Smooth muscle cell of the brain vasculature (primary cell): ENCODE measurements at regions not wholly inside any gene's neighbourhood (a gene's known extent, or its start where the extent isn't known, plus 50 kb on each side); places are given as distances from the start of the nearest gene placed in this dataset.
"Not testable (repeated sequence)": the region's sequence is repeated elsewhere in the genome, so short reads cannot be mapped to it uniquely, and the experiment has no call there.

Experiments used
- DNase-seq: peaks from one replicate; pipeline ENCODE4 v3.0.0-alpha.2; 2012; ENCODE audit warnings: low read depth, low spot score

DNA sequence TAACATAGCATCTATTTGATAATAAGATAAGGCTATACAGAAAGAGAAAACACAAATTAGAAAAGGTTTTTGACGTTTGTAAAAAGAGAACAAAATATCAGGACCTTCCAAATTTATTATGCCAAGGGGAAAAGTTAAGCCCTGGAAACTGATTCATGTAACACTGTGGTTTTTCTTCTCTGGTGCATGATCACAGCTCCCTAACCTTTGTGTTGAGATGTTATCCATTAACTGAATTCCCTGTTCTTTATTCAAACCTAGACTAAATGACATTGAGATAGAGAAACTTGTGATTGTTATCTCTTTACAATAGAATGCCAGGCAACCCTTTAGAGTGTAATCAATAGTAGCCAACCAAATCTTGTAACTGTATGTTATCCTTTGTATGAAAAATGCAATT is 141.5 kb upstream of the NRG3 start:
- no peak for DNase-seq

- not testable (repeated sequence) for DNase-seq
These were observed 139.8 kb upstream of the NRG3 start for GRCh38 chr10:81735167-81735566.

DNA sequence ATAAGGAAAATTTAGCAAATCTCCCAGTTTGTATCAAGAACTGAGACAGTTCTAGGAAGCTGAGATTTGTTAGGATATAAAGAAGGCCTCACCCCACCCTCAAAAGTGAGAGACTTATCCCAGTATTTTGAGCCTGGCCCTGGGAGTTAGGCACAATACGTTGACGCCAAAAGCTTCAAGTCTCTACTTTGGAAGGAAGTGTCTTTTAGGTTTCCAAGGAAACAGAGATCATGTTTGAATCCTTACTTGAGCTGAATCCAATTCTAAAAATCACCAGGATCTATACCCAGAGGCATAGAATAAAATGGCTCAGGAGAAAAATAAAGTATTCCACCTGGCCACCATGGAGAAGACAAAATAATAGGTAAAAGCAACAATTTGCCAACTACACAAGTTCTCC is 115.9 kb upstream of the NRG3 start:
- DNase-seq, result no peak

GRCh38 chr10:81784111-81784597 is 90.8 kb upstream of the NRG3 start:
- DNase-seq, result no peak

DNA sequence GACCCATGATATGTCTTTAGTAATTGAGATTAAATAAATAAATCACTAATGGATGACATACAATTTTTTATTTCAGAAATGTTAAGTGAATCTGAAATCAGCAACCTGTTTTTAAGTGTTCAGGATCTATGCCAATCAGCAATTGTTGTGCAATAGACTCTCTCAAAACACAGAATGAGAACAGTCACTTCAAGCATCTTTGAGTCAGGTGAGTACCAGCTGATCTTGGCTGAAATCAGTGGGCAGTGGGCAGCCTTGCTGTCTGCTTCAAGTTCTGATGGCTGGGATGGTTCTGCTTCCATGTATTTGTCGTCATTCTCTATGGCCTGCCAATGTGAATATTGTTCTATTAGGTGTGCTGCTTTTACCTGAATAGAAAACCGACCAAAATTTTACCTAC is 82.3 kb upstream of the NRG3 start:
- DNase-seq, result no peak

DNA sequence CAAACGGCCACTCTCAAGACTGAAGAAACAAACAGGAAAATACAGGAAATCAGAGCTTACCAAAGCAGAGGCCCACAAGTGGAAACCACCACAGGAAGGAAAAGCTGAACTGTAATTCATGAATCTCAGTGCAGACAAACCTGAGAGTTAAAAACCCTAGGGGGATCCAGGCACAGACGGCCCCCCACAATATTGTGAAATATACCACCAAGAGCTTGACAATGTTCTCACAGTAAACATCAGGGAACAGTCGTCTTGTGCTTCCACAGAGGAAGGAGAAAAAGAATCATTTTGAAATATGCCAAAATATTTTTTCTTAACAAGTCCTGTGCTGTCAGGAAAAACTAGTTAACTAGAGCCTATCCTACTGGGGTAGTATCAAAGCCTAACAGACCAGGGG is 68.2 kb upstream of the NRG3 start:
- DNase-seq, result no peak

GRCh38 chr10:81814842-81815241 is 60.2 kb upstream of the NRG3 start:
- no peak for DNase-seq

- no peak for DNase-seq
These were observed 57.3 kb upstream of the NRG3 start for GRCh38 chr10:81817596-81818170.

- DNase-seq, result no peak
These were observed 54.6 kb upstream of the NRG3 start for GRCh38 chr10:81820418-81820817.
